CMK (cell line): ENCODE measurements at regions not wholly inside any gene's neighbourhood (a gene's known extent, or its start where the extent isn't known, plus 50 kb on each side); places are given as distances from the start of the nearest gene placed in this dataset.

ENCODE experiments used
- DNase-seq: peaks from one replicate; pipeline ENCODE4 v3.0.0-alpha.2; 2010; ENCODE audit warnings: low read depth

- no peak for DNase-seq
These were observed 810.2 kb downstream of the TUSC7 start for GRCh38 chr3:117519776-117520175.

- DNase-seq, result no peak
These were observed 811.0 kb downstream of the TUSC7 start for GRCh38 chr3:117520582-117520981.

GRCh38 chr3:117523418-117523817 lies 813.8 kb downstream of the TUSC7 start:
- DNase-seq, result no peak

- no peak for DNase-seq
These were observed 815.3 kb downstream of the TUSC7 start for GRCh38 chr3:117524890-117525289.

- DNase-seq, result no peak
These were observed 817.0 kb downstream of the TUSC7 start for GRCh38 chr3:117526470-117527079.

- no peak for DNase-seq
These were observed 817.8 kb downstream of the TUSC7 start for GRCh38 chr3:117527346-117527745.

- DNase-seq, result no peak
These were observed 819.1 kb downstream of the TUSC7 start for GRCh38 chr3:117528688-117529087.

- no peak for DNase-seq
These were observed 821.6 kb downstream of the TUSC7 start for GRCh38 chr3:117531078-117531767.

GRCh38 chr3:117532268-117532667 lies 822.7 kb downstream of the TUSC7 start:
- DNase-seq, result no peak

GRCh38 chr3:117534138-117534537 lies 824.6 kb downstream of the TUSC7 start:
- DNase-seq, result no peak

GRCh38 chr3:117536006-117536405 lies 826.4 kb downstream of the TUSC7 start:
- DNase-seq, result no peak

GRCh38 chr3:117537949-117538348 lies 828.4 kb downstream of the TUSC7 start:
- DNase-seq, result no peak

- no peak for DNase-seq
These were observed 830.1 kb downstream of the TUSC7 start for GRCh38 chr3:117539729-117540128.

- DNase-seq, result no peak
These were observed 831.0 kb downstream of the TUSC7 start for GRCh38 chr3:117540597-117540996.

GRCh38 chr3:117541721-117542120 lies 832.1 kb downstream of the TUSC7 start:
- DNase-seq, result no peak

GRCh38 chr3:117543521-117543920 lies 833.9 kb downstream of the TUSC7 start:
- no peak for DNase-seq

GRCh38 chr3:117545484-117545883 lies 835.9 kb downstream of the TUSC7 start:
- no peak for DNase-seq

- no peak for DNase-seq
These were observed 838.5 kb downstream of the TUSC7 start for GRCh38 chr3:117547956-117548550.

GRCh38 chr3:117548600-117548999 lies 839.0 kb downstream of the TUSC7 start:
- no peak for DNase-seq

GRCh38 chr3:117549716-117550115 lies 840.1 kb downstream of the TUSC7 start:
- DNase-seq, result no peak

GRCh38 chr3:117550766-117551165 lies 841.2 kb downstream of the TUSC7 start:
- DNase-seq, result no peak

- no peak for DNase-seq
These were observed 843.9 kb downstream of the TUSC7 start for GRCh38 chr3:117553461-117553860.

- DNase-seq, result no peak
These were observed 847.2 kb downstream of the TUSC7 start for GRCh38 chr3:117556646-117557407.
